HEK293T (cell line): ENCODE measurements at regions not wholly inside any gene's neighbourhood (a gene's known extent, or its start where the extent isn't known, plus 50 kb on each side); places are given as distances from the start of the nearest gene placed in this dataset.

Source experiments
- CTCF ChIA-PET: fragments of 350-600 bp; formaldehyde crosslinking; extraction: SDS; loops from one replicate; lab custom pipeline; 2021; ENCODE audit warnings: antibody characterized with exemption, inconsistent platforms; lab: Yijun Ruan, JAX
- POLR2A ChIA-PET: fragments of 350-600 bp; formaldehyde crosslinking; extraction: SDS; loops from one replicate; lab custom pipeline; 2020; ENCODE audit warnings: antibody characterized with exemption, inconsistent platforms; lab: Yijun Ruan, JAX
- DNase-seq: peaks from one replicate; pipeline ENCODE4 v3.0.0; 2012; ENCODE audit warnings: mixed read lengths; ENCODE audit errors: extremely low spot score
- ARNT ChIP-seq: fragments of 450-650 bp; IDR thresholded peaks from 2 replicates; pipeline ENCODE4 v1.6.1; 2017; ENCODE audit warnings: mild to moderate bottlenecking
- BHLHE40 ChIP-seq: fragments of 450-650 bp; IDR thresholded peaks from 2 replicates; pipeline ENCODE4 v1.6.1; 2016; ENCODE audit warnings: mild to moderate bottlenecking, moderate library complexity, borderline replicate concordance
- CTBP1 ChIP-seq: fragments of 450-650 bp; IDR thresholded peaks from 2 replicates; pipeline ENCODE4 v1.6.1; 2016; ENCODE audit warnings: borderline replicate concordance
- ELF4 ChIP-seq: fragments of 450-650 bp; IDR thresholded peaks from 2 replicates; pipeline ENCODE4 v1.6.1; 2017; ENCODE audit warnings: antibody characterized with exemption
- FOXA1 ChIP-seq: fragments of 450-650 bp; IDR thresholded peaks from 2 replicates; pipeline ENCODE4 v1.6.1; 2016; ENCODE audit warnings: mild to moderate bottlenecking
- FOXK2 ChIP-seq: fragments of 450-650 bp; IDR thresholded peaks from 2 replicates; pipeline ENCODE4 v1.6.1; 2016; ENCODE audit warnings: mild to moderate bottlenecking
- FOXM1 ChIP-seq: fragments of 450-650 bp; IDR thresholded peaks from 2 replicates; pipeline ENCODE4 v1.6.1; 2017; ENCODE audit warnings: mild to moderate bottlenecking, borderline replicate concordance
- HDGF ChIP-seq: fragments of 450-650 bp; IDR thresholded peaks from 2 replicates; pipeline ENCODE4 v1.6.1; 2017; ENCODE audit warnings: antibody characterized with exemption, borderline replicate concordance
- L3MBTL2 ChIP-seq: fragments of 450-650 bp; conservative IDR thresholded peaks from 2 replicates; pipeline ENCODE4 v1.6.1; 2016; ENCODE audit warnings: mild to moderate bottlenecking
- LEF1 ChIP-seq: fragments of 450-650 bp; IDR thresholded peaks from 2 replicates; pipeline ENCODE4 v1.6.1; 2017; ENCODE audit warnings: mild to moderate bottlenecking, borderline replicate concordance
- NFRKB ChIP-seq: fragments of 450-650 bp; IDR thresholded peaks from 2 replicates; pipeline ENCODE4 v1.6.1; 2016; ENCODE audit warnings: mild to moderate bottlenecking, moderate library complexity
- PKNOX1 ChIP-seq: fragments of 450-650 bp; IDR thresholded peaks from 2 replicates; pipeline ENCODE4 v1.6.1; 2016
- SP1 ChIP-seq: fragments of 450-650 bp; IDR thresholded peaks from 2 replicates; pipeline ENCODE4 v1.6.1; 2017
- SUZ12 ChIP-seq: fragments of 450-650 bp; IDR thresholded peaks from 2 replicates; pipeline ENCODE4 v1.6.1; 2016; ENCODE audit warnings: mild to moderate bottlenecking
- TARDBP ChIP-seq: fragments of 450-650 bp; IDR thresholded peaks from 2 replicates; pipeline ENCODE4 v1.6.1; 2016
- ZNF384 ChIP-seq: fragments of 450-650 bp; IDR thresholded peaks from 2 replicates; pipeline ENCODE4 v1.6.1; 2016

- ChIA-PET CTCF (no interaction called here), POLR2A (no interaction called here)
- no peak for DNase-seq
- TF ChIP-seq BHLHE40: no peak
- no peak for TF ChIP-seq PKNOX1
- TF ChIP-seq L3MBTL2: no peak
These were observed 91.5 kb upstream of the GALNT13 start for GRCh38 chr2:153780241-153780640.

- ChIA-PET CTCF (no interaction called here), POLR2A (no interaction called here)
- DNase-seq: no peak
- TF ChIP-seq FOXK2 (no peak), ARNT (no peak), ZNF384 (no peak), FOXM1 (no peak), LEF1 (no peak), TARDBP (no peak), PKNOX1 (no peak), SP1 (no peak), BHLHE40 (no peak)
These were observed 85.7 kb upstream of the GALNT13 start for GRCh38 chr2:153786016-153786415.

- CTCF ChIA-PET: no interaction called here
- no peak for DNase-seq
These were observed 84.1 kb upstream of the GALNT13 start for GRCh38 chr2:153787612-153788011.

GRCh38 chr2:153802671-153803070, 69.1 kb upstream of the GALNT13 start:
- TF ChIP-seq ARNT (no peak), PKNOX1 (no peak), FOXA1 (no peak), FOXM1 (no peak), CTBP1 (no peak), SUZ12 (no peak), TARDBP (no peak), FOXK2 (no peak), NFRKB (no peak), LEF1 (no peak), SP1 (no peak), L3MBTL2 (no peak), ELF4 (no peak), HDGF (no peak), BHLHE40 (no peak)
- CTCF ChIA-PET: no interaction called here
- no peak for DNase-seq
- POLR2A ChIA-PET: no interaction called here

More at GRCh38 chr2:153787612-153788011, 84.1 kb upstream of the GALNT13 start:
- TF ChIP-seq SUZ12 (no peak), FOXM1 (no peak), L3MBTL2 (no peak), BHLHE40 (no peak), FOXA1 (no peak), CTBP1 (no peak), ZNF384 (no peak), TARDBP (no peak), ARNT (no peak), NFRKB (no peak), FOXK2 (no peak), SP1 (no peak), PKNOX1 (no peak), HDGF (no peak), LEF1 (no peak), ELF4 (no peak)
- POLR2A ChIA-PET: no interaction called here

GRCh38 chr2:153808679-153809078, 63.0 kb upstream of the GALNT13 start:
- CTCF ChIA-PET: no interaction called here
- TF ChIP-seq BHLHE40: no peak
- no peak for TF ChIP-seq L3MBTL2
- TF ChIP-seq SUZ12: no peak
- TF ChIP-seq NFRKB: no peak
- no peak for TF ChIP-seq CTBP1
- TF ChIP-seq ELF4: no peak
- no peak for TF ChIP-seq FOXA1
- no peak for TF ChIP-seq PKNOX1
- no peak for TF ChIP-seq LEF1
- TF ChIP-seq HDGF: no peak
- TF ChIP-seq ZNF384: no peak
- TF ChIP-seq SP1: no peak
- no peak for TF ChIP-seq TARDBP
- DNase-seq: no peak
- POLR2A ChIA-PET: no interaction called here

GRCh38 chr2:153811516-153811915, 60.2 kb upstream of the GALNT13 start:
- TF ChIP-seq ELF4 (no peak), HDGF (no peak), TARDBP (no peak), BHLHE40 (no peak), SUZ12 (no peak), NFRKB (no peak), CTBP1 (no peak), ARNT (no peak), ZNF384 (no peak), FOXM1 (no peak), L3MBTL2 (no peak), SP1 (no peak), PKNOX1 (no peak), FOXK2 (no peak), FOXA1 (no peak), LEF1 (no peak)
- POLR2A ChIA-PET: no interaction called here
- CTCF ChIA-PET: no interaction called here
- no peak for DNase-seq
